ENCODE measurements at regions not wholly inside any gene's neighbourhood (a gene's known extent, or its start where the extent isn't known, plus 50 kb on each side); places are given as distances from the start of the nearest gene placed in this dataset.

GRCh38 chr10:118167056-118167700, 120.4 kb upstream of the RAB11FIP2 start:
- peak; percentile 4 for DNase-seq (ENCODE audit: low read depth, low spot score)
- in situ Hi-C loops (cut with HindIII; ENCODE audit: low sequenced_read_pairs): no loop called here

GRCh38 chr10:118163217-118163616, 116.5 kb upstream of the RAB11FIP2 start:
- in situ Hi-C loops (cut with HindIII; ENCODE audit: low sequenced_read_pairs): no loop called here
- no peak for TF ChIP-seq CTCF (IDR thresholded peaks at IDR 0.05; ENCODE audit: low read depth, low read length)
- no peak overlapping the region for H3K4me3 ChIP-seq (ENCODE audit: low read depth, low read length)
- DNase-seq (ENCODE audit: low read depth, low spot score): no peak

More at GRCh38 chr10:118167056-118167700, 120.4 kb upstream of the RAB11FIP2 start:
- H3K4me3 ChIP-seq (ENCODE audit: low read depth, low read length): no peak overlapping the region
- TF ChIP-seq CTCF (IDR thresholded peaks at IDR 0.05; ENCODE audit: low read depth, low read length): no peak

GRCh38 chr10:118161461-118162246, 114.9 kb upstream of the RAB11FIP2 start:
- in situ Hi-C loops (cut with HindIII; ENCODE audit: low sequenced_read_pairs): no loop called here
- no peak for TF ChIP-seq CTCF (IDR thresholded peaks at IDR 0.05; ENCODE audit: low read depth, low read length)
- DNase-seq (ENCODE audit: low read depth, low spot score): no peak
- no peak overlapping the region for H3K4me3 ChIP-seq (ENCODE audit: low read depth, low read length)

GRCh38 chr10:118153287-118153686, 106.5 kb upstream of the RAB11FIP2 start:
- no peak for DNase-seq (ENCODE audit: low read depth, low spot score)
- in situ Hi-C loops (cut with HindIII; ENCODE audit: low sequenced_read_pairs): no loop called here
- H3K4me3 ChIP-seq (ENCODE audit: low read depth, low read length): no peak overlapping the region
- TF ChIP-seq CTCF (IDR thresholded peaks at IDR 0.05; ENCODE audit: low read depth, low read length): no peak

- no peak for TF ChIP-seq CTCF (IDR thresholded peaks at IDR 0.05; ENCODE audit: low read depth, low read length)
- in situ Hi-C loops (cut with HindIII; ENCODE audit: low sequenced_read_pairs): no loop called here
- H3K4me3 ChIP-seq (ENCODE audit: low read depth, low read length): no peak overlapping the region
- no peak for DNase-seq (ENCODE audit: low read depth, low spot score)
Observed at GRCh38 chr10:118151461-118151860, 104.7 kb upstream of the RAB11FIP2 start.

- no peak for DNase-seq (ENCODE audit: low read depth, low spot score)
- H3K4me3 ChIP-seq (ENCODE audit: low read depth, low read length): no peak overlapping the region
- in situ Hi-C loops (cut with HindIII; ENCODE audit: low sequenced_read_pairs): no loop called here
- TF ChIP-seq CTCF (IDR thresholded peaks at IDR 0.05; ENCODE audit: low read depth, low read length): no peak
Observed at GRCh38 chr10:118148247-118148646, 101.5 kb upstream of the RAB11FIP2 start.
